Muscle of back (tissue), 3 donors: ENCODE measurements at regions not wholly inside any gene's neighbourhood (a gene's known extent, or its start where the extent isn't known, plus 50 kb on each side); places are given as distances from the start of the nearest gene placed in this dataset.

ENCODE experiments used
- DNase-seq, 3 donors: peaks; one replicate each; pipeline versions ENCODE4 v3.0.0 to v3.0.0-alpha.2; 2013

DNA sequence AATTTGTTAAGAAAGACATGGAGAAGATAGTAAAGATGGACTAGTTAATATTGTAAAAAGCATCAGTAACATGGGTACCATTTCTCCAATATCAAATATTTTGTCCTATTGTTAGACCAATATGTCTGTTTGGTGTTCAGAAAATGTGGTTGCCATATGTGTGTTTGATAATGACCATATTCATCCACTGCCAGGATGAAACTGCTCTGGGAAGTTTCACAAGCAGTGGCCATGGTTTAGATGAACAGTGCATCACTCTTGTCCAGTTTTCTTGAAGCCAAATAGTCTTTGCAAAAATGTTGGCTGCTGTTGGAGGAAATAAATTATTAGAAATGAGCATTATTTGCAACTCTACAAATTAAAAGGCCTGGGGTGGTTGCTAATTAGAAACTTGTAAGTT lies 333.8 kb downstream of the NUF2 start:
- DNase-seq: no peak

DNA sequence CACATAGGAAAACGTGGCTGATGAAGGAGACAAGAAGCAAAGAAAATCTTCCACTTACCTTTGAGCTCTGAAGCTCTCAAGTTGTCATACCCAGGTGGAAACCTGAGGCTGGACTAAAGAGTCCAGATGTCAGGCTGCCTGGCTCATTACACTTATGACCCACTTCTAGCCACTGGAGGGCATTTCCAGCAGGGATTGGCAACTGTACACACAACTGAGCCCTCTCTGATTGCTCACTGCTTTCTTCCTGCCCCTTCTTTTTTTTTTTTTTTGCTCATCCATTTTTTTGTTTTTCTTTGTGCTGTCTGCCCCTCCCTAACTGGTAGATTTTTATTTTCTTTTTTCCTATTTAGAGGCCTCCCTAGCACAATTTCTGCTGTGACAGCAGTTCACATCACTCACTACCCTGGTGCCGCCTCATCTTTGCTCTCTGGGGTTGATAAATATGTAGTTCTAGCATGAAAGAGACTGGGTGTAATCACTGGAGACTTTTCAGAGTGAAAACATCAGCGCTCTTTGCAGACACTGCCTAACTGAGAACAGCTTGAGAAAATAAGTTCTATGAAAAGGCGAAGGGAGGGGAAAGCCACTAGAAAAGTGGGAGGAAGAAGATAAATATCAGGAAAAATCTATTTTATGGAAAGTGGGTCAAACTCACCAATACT lies 334.5 kb downstream of the NUF2 start:
- no peak for DNase-seq

DNA sequence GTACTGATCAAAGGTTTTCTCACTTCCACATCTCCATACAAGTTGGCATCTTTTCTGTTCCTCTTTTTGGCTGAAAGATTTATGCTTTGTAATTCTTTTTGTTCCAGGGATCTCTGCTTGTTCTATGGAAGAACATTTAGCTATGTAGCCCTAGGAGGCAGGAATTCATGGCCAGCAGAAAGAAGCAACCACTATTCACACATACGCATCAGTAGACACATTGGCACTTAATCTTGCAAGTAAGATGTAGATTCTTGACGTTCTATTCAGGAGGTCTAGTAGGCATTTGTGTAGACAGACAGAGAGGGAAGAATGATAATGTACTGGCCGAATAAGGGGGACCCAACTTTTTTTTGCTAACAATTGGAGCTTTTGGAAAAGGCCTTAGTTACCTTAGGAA lies 336.0 kb downstream of the NUF2 start:
- DNase-seq: no peak

DNA sequence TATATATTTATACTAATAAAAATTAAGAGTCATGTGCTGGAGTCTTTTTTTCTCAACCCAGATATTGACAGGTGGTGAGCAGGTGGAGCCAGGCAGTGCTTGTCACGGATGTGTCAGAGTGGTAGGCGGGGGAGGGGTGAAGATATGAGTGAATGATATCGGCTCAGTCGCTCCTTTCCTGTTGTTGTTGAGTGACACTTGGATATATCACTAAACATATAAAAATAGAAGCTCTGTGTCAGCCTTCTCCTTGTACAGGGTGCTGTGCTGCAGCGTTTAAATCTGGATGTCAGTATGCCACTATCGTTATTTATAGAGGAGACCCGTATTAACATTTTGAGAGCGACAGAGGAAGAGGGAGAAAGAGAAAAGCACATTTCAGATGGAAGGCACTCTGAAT lies 339.6 kb downstream of the NUF2 start:
- DNase-seq: no peak

DNA sequence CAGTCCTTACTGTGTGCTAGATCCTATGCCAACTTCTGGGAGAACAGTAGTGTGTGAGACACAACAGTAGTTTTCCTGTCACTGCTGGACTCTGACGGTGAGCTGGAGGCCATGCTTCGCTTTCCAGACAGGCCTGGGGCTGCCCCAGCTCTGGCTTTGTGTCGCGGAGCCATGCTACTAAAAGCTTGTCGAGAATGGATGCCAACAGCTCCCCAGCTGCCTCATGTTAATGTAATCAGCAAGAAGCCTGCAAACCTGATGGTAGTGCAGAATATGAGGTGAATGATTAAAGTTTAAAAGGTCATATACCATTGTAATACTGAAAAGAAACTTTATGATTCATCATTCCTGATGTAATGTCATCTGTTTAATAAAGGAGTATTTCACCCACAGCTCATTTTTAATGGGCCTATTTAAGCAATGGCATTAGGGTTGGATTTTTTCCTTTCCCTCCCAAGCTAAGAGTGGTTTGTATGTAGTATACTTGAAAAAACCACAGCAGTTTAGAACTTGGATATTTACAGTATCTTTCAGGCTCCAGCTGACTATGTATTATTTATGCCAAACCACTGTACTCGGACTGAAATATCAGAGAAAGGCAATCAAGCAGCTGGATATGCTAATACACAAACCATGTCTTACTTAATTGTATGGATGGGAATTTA lies 343.0 kb downstream of the NUF2 start:
- DNase-seq: peak in 1 of 3 donors; percentile 14

- DNase-seq: no peak
Measured at GRCh38 chr1:163668472-163668871, 346.7 kb downstream of the NUF2 start.

DNA sequence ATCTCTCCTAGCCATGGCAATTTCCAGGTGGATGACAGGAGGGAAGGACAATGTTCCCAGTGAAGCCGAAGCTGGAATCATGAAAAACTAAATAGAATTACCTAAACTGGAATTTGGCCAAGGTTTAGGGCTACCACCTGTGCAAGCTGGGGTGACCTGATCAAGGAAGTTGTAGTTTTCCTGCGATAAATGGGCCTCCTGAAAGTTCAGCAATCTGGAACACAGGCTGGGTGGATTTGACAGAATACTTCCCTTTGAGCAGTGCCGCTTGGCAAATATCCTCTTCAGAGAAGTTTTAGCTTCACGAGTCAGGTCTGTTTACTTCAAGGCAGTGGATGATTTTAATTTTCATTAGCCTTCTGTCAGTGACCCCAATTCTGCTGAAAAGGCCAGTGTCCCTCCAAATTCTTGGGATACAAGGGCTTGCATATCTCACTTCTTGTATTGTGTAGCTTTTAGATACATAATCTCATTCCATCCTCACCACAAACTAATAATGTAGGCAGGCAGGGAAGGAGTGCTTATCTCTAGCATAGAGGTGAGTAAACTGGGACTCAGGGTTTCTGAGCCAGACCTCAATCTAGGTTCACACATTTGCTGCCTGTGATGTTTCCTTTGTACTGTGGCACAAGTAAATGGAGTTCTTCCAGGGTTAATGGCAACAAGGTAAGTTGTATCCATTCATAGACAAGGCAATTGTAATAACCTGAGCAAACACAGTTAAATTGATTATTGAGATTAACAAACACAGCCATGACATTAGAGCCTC lies 349.4 kb downstream of the NUF2 start:
- DNase-seq: no peak

GRCh38 chr1:163672976-163673758 lies 351.4 kb downstream of the NUF2 start:
- peak; percentile 8 to 33 (median 13) for DNase-seq

- DNase-seq: peak; percentile 30 to 76 (median 61)
Measured at GRCh38 chr1:163673759-163674151, 352.0 kb downstream of the NUF2 start.

DNA sequence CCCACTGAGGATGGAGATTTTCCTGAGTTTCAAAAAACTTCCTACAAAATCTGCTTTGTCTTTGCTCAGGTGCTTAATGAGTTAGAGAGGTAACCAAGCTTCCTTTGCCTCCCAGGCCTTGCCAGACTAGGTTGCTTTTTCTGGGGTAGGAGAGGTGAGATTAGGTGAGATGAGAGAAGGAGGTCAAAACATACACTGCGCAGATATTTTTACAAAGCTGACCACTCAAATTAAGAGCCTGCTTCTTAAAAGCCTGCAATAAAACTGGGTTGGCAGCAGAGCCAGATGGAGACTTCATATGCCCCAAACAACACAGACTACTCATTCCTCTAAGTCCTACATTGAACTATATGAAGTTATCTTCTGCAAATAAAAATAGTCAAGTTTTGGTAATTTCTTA lies 352.5 kb downstream of the NUF2 start:
- no peak for DNase-seq

GRCh38 chr1:163684785-163685184 lies 363.0 kb downstream of the NUF2 start:
- no peak for DNase-seq

GRCh38 chr1:163692266-163692665 lies 370.5 kb downstream of the NUF2 start:
- no peak for DNase-seq

DNA sequence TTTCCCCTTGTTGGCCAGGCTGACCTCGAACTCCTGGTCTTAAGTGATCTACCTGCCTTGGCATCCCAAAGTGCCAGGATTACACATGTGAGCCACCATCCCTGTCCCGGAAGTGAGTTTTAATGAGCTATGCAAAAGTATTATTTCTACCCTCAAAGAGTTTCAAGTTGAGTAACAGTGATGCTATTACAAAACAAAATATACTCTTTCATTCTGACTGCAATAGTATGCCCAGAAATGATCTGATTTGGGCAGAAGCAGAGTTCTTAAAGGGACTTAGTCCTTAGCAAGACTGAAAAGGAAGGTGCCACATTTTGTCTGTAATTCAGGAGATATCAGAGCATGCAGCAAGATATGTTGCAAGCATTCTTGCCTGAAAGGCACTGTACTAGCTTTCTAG lies 375.4 kb downstream of the NUF2 start:
- no peak for DNase-seq

- no peak for DNase-seq
Measured at GRCh38 chr1:163701783-163702374, 380.1 kb downstream of the NUF2 start.

DNA sequence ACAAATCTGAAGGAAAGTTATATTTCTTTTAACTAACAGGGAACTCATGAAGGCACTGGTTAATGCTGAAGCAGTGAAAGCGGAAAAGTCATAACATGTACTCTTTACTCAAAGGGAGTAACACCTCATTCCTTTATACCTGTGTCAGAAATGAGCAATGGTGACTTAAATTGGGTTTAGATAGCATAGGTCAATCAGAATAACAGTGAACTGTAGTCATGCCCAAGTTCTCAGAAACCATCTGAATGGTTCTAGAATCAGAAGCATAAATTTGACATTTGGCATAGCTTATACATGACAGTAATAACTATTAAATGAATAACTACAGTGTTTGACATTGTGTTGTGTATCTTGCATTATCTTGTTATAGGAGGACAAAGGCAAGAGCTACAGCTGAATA lies 382.0 kb downstream of the NUF2 start:
- DNase-seq: no peak

GRCh38 chr1:163706915-163707314 lies 385.2 kb downstream of the NUF2 start:
- DNase-seq: no peak

DNA sequence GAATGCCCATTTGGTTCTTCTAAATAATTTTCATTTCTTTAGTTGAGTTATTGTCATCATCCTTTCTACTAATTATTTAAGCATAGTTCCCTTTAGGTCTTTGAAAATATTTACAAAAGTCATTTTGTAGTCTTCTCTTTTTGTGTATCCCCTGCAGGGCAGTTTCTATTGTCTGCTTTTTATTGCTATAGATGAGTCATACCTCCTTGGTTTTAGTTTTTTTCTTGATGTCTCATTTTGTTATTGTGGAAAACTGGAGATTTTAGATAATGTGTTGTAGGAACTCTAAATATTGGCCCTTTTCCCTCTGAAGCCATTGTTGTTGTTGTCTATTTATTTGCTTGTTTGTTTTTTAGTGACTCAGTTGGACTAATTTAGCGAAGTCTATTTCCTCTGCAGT lies 387.9 kb downstream of the NUF2 start:
- DNase-seq: no peak

- no peak for DNase-seq
Measured at GRCh38 chr1:163712321-163712720, 390.6 kb downstream of the NUF2 start.

DNA sequence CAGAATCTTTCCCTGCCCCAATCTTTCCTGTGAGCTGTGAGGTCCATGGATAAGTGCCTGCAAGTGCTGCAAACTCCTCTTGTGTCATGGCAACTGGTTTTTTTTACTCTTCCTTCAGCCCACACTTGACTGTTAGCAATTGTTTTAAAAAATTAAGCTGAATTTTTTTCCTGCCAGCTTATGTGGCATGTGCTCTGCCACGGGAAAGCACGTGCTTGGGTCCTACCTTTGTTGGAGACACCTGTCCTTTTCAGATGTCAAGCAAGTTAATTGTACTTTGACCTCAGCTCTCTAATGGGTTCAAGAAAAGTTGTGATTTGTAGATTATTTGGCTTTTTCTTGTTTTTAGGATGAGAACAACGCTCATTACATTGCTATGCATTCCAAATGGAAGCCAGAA lies 398.5 kb downstream of the NUF2 start:
- no peak for DNase-seq

DNA sequence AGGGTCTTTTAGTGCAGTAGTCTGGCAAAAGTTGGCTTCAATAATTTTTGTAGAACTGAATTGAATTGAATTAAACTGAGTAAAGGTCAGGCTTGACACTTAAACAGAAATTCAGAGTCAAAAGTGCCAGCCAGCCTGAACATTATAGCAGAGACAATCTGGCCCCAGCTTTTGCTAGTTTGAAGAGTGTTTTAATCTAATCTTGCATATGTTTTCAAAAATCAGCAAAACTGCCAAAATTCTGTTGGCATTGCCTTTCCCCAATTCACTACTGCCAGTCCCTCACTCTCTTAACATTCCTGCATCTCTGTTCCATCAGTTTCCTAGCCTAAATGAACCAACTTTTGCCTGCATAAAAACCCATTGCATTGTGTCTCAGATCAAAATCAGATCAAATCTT lies 403.8 kb downstream of the NUF2 start:
- no peak for DNase-seq

GRCh38 chr1:163730411-163730821 lies 408.7 kb downstream of the NUF2 start:
- DNase-seq: peak in 2 of 3 donors; percentile 21 to 50

DNA sequence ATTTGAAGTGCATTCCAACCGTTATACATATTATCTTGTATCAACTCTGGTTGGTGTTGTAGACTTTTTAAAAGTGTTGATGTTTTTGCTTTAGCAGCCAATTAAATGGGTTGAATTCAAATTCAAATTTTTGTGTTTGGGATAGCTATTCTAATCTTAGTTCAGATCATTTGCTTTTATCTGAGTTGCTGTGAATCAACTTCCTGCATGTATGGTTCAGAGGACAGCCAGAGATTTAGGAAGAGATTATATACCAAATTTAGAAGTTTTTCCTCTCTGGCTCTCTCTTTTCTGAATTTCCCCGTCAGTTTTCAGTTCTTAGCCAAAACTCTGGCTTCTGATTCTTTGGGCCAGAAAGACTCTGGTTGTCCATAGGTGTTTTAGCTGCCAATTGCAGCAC lies 415.5 kb downstream of the NUF2 start:
- DNase-seq: no peak
